Mesothelial cell of epicardium (in vitro differentiated cells): ENCODE measurements at regions not wholly inside any gene's neighbourhood (a gene's known extent, or its start where the extent isn't known, plus 50 kb on each side); places are given as distances from the start of the nearest gene placed in this dataset.

Experiments
- DNase-seq, 2 experiments: peaks; one replicate each; pipeline ENCODE4 v3.0.0; 2021; ENCODE audit warnings: low spot score in 2 of 2; ENCODE audit not compliant: unreplicated experiment in 2 of 2
- H3K27ac Mint-ChIP-seq: 2 replicates; pipeline ENCODE4 v1.8.0; 2021; ENCODE audit warnings: mixed read lengths
- H3K27me3 Mint-ChIP-seq: 2 replicates; pipeline ENCODE4 v1.8.0; 2021; ENCODE audit warnings: low read depth, mixed read lengths
- H3K36me3 Mint-ChIP-seq: 2 replicates; pipeline ENCODE4 v1.8.0; 2021; ENCODE audit warnings: mixed read lengths
- H3K4me1 Mint-ChIP-seq: 2 replicates; pipeline ENCODE4 v1.8.0; 2021; ENCODE audit warnings: mixed read lengths
- H3K4me3 Mint-ChIP-seq: 2 replicates; pipeline ENCODE4 v1.8.0; 2021; ENCODE audit warnings: mild to moderate bottlenecking, moderate library complexity, mixed read lengths
- H3K9me3 Mint-ChIP-seq: 2 replicates; pipeline ENCODE4 v1.8.0; 2021; ENCODE audit warnings: mixed read lengths
- TF ChIP-seq, protein P1 (sequence below): fragments of 200-600 bp; sonication (generic); IDR thresholded peaks from one replicate; pipeline ENCODE4 v1.5.0; 2021; ENCODE audit warnings: antibody characterized with exemption; ENCODE audit not compliant: unreplicated experiment

DNA sequence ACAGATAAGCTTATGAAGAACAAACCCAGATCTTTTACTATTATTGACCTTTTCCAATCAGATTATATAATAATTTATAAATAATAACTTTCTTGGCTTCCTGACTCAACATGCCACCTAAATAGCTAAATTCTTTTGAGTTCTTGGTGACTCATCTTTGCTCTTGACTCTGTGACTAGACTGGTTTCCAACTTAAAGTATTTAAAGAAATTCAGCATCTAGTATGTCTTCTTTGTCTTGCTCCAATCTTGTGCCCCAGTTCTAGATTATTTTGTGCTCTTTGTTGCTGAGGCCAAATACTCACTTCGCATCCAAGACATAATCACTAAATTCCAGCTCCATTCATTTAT, 483.2 kb upstream of the TBL1XR1 start:
- TF ChIP-seq, protein P1, sequence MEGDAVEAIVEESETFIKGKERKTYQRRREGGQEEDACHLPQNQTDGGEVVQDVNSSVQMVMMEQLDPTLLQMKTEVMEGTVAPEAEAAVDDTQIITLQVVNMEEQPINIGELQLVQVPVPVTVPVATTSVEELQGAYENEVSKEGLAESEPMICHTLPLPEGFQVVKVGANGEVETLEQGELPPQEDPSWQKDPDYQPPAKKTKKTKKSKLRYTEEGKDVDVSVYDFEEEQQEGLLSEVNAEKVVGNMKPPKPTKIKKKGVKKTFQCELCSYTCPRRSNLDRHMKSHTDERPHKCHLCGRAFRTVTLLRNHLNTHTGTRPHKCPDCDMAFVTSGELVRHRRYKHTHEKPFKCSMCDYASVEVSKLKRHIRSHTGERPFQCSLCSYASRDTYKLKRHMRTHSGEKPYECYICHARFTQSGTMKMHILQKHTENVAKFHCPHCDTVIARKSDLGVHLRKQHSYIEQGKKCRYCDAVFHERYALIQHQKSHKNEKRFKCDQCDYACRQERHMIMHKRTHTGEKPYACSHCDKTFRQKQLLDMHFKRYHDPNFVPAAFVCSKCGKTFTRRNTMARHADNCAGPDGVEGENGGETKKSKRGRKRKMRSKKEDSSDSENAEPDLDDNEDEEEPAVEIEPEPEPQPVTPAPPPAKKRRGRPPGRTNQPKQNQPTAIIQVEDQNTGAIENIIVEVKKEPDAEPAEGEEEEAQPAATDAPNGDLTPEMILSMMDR: no peak
- H3K36me3 Mint-ChIP-seq: no peaks in the 10 kb centered on the region
- no peak overlapping the region for H3K27ac Mint-ChIP-seq
- no peak for DNase-seq
- H3K4me3 Mint-ChIP-seq: no peak overlapping the region
- no peaks in the 10 kb centered on the region for H3K27me3 Mint-ChIP-seq
- H3K4me1 Mint-ChIP-seq: peaks cover 29% of the 10 kb centered on the region
- H3K9me3 Mint-ChIP-seq: peaks cover 6% of the 10 kb centered on the region

DNA sequence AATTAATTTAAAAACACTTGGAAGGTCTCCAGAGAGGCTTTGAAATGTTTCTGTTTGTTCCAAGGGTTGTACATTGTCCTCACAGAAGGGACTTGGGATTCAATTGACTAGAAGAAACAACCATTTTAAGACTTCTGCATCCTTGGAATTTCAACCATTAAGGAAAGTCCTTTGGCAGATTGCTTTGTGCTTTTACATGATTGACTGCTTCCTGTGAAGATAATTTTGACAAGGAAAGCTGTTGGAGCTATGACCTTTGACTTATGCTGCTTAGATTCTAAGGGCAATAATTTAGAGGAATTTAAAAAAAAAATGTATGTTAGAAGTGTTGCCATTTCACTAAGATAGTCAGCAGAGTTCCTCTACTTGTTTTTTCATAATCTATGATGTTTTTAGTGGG, 483.9 kb upstream of the TBL1XR1 start:
- H3K27ac Mint-ChIP-seq: no peak overlapping the region
- no peak for DNase-seq
- no peak overlapping the region for H3K4me3 Mint-ChIP-seq
- no peaks in the 10 kb centered on the region for H3K36me3 Mint-ChIP-seq
- TF ChIP-seq, protein P1: no peak
- peaks cover 25% of the 10 kb centered on the region for H3K4me1 Mint-ChIP-seq
- H3K27me3 Mint-ChIP-seq: no peaks in the 10 kb centered on the region
- peaks cover 6% of the 10 kb centered on the region for H3K9me3 Mint-ChIP-seq

DNA sequence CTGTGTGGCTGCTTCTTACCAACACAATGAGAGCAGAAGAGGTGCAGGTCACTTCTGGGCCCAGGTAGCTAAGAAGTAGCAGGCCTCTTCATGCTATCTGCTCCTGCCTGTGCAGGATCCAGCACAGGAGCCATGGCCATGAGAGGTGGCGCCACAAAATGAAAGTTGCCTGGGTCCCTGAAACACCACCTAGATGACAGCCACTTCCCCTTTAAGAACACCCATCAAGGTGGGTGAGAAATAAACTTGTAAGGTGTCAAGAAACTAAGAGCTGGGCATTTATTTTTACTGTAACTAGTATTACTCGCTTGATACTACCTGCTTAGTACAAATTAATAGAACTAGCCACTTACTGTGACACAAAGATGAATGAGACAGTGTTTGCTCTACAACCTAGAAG, 484.6 kb upstream of the TBL1XR1 start:
- Mint-ChIP-seq H3K27ac (no peak overlapping the region), H3K9me3 (peaks cover 6% of the 10 kb centered on the region), H3K4me3 (no peak overlapping the region), H3K36me3 (no peaks in the 10 kb centered on the region), H3K4me1 (peaks cover 18% of the 10 kb centered on the region), H3K27me3 (no peaks in the 10 kb centered on the region)
- no peak for DNase-seq
- TF ChIP-seq, protein P1: no peak

DNA sequence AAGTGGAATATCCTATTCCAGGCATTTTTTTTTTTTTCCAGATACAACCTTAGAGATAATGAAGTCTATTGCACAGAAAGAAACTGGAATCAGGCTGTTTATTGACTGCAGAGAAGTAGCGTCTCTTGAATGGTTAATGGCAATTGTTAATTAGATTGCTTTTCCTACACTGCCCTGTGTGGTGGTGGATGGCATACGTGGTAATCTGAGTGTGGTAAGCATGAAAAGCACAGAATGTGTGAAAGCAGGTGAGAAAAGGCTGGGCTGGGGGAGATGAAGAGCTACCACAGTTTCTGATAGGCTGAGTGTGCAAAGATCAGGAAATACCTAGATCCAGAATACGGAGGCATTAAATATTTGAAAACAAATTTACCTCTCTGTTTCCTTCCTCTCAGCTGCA, 486.3 kb upstream of the TBL1XR1 start:
- DNase-seq: no peak
- H3K27me3 Mint-ChIP-seq: no peaks in the 10 kb centered on the region
- H3K36me3 Mint-ChIP-seq: no peaks in the 10 kb centered on the region
- H3K9me3 Mint-ChIP-seq: peaks cover 6% of the 10 kb centered on the region
- peaks cover 18% of the 10 kb centered on the region for H3K4me1 Mint-ChIP-seq
- TF ChIP-seq, protein P1: no peak
- no peak overlapping the region for H3K27ac Mint-ChIP-seq
- H3K4me3 Mint-ChIP-seq: no peak overlapping the region

DNA sequence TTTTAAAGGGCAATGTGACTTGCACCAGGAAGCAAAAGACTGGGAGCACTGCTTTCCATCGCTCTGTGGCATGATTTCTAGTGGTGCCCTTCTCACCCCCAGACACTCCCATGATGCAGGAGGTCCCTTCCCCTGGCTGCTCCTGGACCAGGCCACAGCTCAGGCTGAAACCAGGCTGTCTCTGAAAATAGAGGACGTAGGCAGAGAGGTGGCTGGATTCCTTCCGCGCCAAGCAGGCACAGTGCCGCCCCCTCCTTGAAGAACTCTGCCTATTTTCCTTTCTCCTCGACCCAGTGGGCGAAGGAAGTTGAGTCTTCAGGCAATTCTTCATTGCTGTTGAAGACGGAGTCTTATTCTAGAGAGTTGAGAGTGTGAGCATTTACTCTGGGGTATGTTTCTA, 489.4 kb upstream of the TBL1XR1 start:
- no peaks in the 10 kb centered on the region for H3K36me3 Mint-ChIP-seq
- H3K9me3 Mint-ChIP-seq: peaks cover 8% of the 10 kb centered on the region
- no peaks in the 10 kb centered on the region for H3K27me3 Mint-ChIP-seq
- H3K4me3 Mint-ChIP-seq: no peak overlapping the region
- TF ChIP-seq, protein P1: no peak
- H3K27ac Mint-ChIP-seq: no peak overlapping the region
- no peak for DNase-seq
- peaks cover 2% of the 10 kb centered on the region for H3K4me1 Mint-ChIP-seq

DNA sequence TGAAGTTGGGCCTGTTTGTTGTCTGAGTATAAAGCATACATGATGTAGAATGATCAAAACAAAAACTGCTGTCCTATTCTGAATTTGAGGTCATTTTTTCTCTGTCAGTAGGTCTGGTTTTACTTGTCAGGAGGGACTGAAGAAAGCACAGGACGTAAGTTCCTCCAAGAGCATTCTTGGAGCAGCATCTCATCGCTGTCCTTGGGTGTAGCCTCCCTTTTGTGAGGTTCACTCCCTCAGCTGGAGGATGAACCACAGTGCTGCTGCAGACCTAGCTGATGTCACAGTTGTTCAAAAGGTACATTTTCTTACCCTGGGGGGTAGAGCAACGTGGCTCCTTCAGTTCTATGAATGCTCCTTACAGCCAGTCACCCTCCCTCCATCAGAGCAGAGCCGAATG, 490.0 kb upstream of the TBL1XR1 start:
- Mint-ChIP-seq H3K27me3 (no peaks in the 10 kb centered on the region), H3K9me3 (peaks cover 8% of the 10 kb centered on the region), H3K27ac (no peak overlapping the region), H3K4me1 (peaks cover 2% of the 10 kb centered on the region), H3K36me3 (no peaks in the 10 kb centered on the region), H3K4me3 (no peak overlapping the region)
- no peak for DNase-seq
- TF ChIP-seq, protein P1: no peak
